ENCODE measurements at regions not wholly inside any gene's neighbourhood (a gene's known extent, or its start where the extent isn't known, plus 50 kb on each side); places are given as distances from the start of the nearest gene placed in this dataset.

DNA sequence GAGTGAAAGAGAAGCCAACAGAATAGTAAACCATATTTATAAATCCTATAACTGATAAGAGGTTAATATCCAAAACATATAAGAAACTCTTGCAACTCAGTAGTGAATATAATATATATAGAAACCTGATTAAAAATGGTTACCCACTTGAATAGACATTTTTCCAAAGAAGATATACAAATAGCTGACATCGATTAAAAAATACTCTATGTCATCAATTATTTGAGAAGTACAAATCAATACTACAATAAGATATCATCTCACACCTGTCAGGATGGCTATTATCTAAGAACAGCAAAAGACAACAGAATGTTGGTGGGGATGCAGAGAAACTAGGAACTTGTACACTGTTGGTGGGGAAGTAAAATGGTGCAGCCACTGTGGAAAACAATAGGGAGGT, 254.4 kb downstream of the PPARGC1A start:
- ATAC-seq, result no peak
- WGBS, 2 donors, result 84 to 88% methylated on average over 1 of the region's 1 CpG
- no peaks in the 10 kb centered on the region for H3K4me1 ChIP-seq

DNA sequence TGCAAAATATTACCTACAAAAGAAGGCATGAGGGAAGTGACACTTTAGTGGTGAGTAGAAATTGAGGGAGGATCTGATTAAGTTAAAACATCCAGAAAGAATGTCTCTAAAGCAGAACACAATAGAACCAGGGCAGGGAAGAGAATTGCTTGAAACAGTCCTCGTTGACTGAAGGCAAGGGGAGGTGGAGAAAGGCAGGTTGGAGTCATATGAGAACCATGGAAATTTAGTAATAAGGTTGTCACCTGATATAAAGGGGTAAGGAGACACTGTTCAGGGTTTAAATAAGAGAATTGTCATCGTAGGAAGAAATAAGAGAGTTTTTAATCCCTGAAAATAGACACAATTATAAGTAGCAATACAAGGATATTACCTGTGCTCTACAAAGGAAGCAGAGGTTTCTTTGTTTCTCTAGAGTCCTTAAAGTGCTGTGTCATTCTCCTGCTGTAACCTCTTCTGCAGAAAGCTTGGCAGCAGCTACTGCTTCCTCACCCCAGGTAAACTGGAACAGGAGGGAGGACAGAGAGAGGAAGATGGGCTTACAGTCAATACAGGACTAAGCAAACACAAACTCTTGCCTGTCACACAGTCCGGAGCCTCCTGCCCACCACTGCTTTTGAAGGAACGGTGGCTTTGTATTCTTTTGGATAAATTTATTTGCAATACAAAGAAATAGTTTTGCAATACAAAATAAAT, 258.4 kb downstream of the PPARGC1A start:
- ATAC-seq (no peak), DNase-seq (no peak)
- Histone ChIP-seq H3K27me3 (no peaks in the 10 kb centered on the region), H3K27ac (no peak overlapping the region), H3K9me3 (peaks cover 0 to 8% (median 0%) of the 10 kb centered on the region in 11 donors), H3K4me3 (no peak overlapping the region), H3K36me3 (no peaks in the 10 kb centered on the region), H3K4me1 (no peaks in the 10 kb centered on the region)
- TF ChIP-seq, protein P1, sequence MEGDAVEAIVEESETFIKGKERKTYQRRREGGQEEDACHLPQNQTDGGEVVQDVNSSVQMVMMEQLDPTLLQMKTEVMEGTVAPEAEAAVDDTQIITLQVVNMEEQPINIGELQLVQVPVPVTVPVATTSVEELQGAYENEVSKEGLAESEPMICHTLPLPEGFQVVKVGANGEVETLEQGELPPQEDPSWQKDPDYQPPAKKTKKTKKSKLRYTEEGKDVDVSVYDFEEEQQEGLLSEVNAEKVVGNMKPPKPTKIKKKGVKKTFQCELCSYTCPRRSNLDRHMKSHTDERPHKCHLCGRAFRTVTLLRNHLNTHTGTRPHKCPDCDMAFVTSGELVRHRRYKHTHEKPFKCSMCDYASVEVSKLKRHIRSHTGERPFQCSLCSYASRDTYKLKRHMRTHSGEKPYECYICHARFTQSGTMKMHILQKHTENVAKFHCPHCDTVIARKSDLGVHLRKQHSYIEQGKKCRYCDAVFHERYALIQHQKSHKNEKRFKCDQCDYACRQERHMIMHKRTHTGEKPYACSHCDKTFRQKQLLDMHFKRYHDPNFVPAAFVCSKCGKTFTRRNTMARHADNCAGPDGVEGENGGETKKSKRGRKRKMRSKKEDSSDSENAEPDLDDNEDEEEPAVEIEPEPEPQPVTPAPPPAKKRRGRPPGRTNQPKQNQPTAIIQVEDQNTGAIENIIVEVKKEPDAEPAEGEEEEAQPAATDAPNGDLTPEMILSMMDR (IDR thresholded peaks at IDR 0.05), result no peak
- 68 to 75% methylated on average over 4 of the region's 4 CpGs for WGBS, 2 donors
- intact Hi-C loops (cut with DNase I), result no loop called here

More for the DNA sequence above, 254.4 kb downstream of the PPARGC1A start:
- H3K4me3 ChIP-seq, result no peak overlapping the region
- TF ChIP-seq, protein P1 (IDR thresholded peaks at IDR 0.05), result no peak
- H3K27ac ChIP-seq, result no peak overlapping the region
- H3K36me3 ChIP-seq, result no peaks in the 10 kb centered on the region
- H3K27me3 ChIP-seq, result no peaks in the 10 kb centered on the region
- H3K9me3 ChIP-seq, result peaks cover 0 to 8% (median 0%) of the 10 kb centered on the region in 11 donors
- DNase-seq, result no peak
- intact Hi-C loops (cut with DNase I), result loop anchor here in 1 of 10 donors (5.0 kb wide), 1 partner anchor 1513 kb away; no protein-coding TSS in a partner anchor

DNA sequence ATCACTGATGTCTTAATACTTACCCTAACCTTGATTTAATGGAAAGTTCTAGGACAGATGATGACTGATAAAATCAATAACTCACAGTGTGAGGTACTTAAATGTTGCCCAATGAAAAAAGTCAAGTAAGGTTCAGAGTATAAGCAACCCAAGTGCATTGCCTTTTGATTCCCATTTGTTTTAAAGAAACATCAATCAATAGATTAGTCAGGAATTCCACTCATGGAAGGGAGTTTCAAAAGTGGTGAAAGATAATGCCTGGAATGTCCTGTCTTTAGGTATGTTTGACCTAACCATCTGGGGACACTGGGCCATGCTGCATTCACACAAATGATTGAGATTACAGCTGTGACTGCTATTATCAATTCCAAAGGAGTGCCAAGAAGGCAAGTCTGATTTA, 259.7 kb downstream of the PPARGC1A start:
- peaks cover 0 to 19% (median 8%) of the 10 kb centered on the region in 11 donors for H3K9me3 ChIP-seq
- TF ChIP-seq, protein P1 (IDR thresholded peaks at IDR 0.05), result no peak
- H3K27ac ChIP-seq, result no peak overlapping the region
- no peak for DNase-seq
- no peak overlapping the region for H3K4me3 ChIP-seq
- intact Hi-C loops (cut with DNase I), result no loop called here
- H3K36me3 ChIP-seq, result no peaks in the 10 kb centered on the region
- no peak for ATAC-seq
- H3K4me1 ChIP-seq, result no peaks in the 10 kb centered on the region
- H3K27me3 ChIP-seq, result no peaks in the 10 kb centered on the region

DNA sequence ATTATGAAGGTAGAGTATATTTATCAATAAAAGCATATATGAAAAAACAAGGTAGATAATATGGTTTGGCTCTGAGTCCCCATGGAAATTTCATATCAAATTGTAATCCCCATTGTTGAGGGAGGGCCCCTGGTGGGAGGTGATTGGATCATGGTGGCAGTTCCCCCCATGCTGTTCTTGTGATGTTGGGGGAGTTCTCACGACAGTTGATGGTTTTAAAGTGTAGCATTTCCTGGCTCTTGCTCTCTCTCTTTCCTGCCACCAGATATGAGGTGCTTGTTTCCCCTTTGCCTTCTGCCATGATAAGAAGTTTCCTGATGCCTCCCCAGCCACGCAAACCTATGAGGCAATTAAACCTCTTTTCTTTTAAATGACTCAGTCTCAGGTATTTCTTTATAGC, 260.4 kb downstream of the PPARGC1A start:
- H3K9me3 ChIP-seq, result peaks cover 0 to 19% (median 11%) of the 10 kb centered on the region in 11 donors
- no peak for ATAC-seq
- TF ChIP-seq, protein P1 (IDR thresholded peaks at IDR 0.05), result no peak
- no peaks in the 10 kb centered on the region for H3K36me3 ChIP-seq
- H3K4me3 ChIP-seq, result no peak overlapping the region
- H3K27me3 ChIP-seq, result no peaks in the 10 kb centered on the region
- no peaks in the 10 kb centered on the region for H3K4me1 ChIP-seq
- no peak overlapping the region for H3K27ac ChIP-seq
- no peak for DNase-seq
- intact Hi-C loops (cut with DNase I), result no loop called here
- 33 to 42% methylated on average over 2 of the region's 2 CpGs for WGBS, 2 donors
